ENCODE measurements at regions not wholly inside any gene's neighbourhood (a gene's known extent, or its start where the extent isn't known, plus 50 kb on each side); places are given as distances from the start of the nearest gene placed in this dataset.

DNA sequence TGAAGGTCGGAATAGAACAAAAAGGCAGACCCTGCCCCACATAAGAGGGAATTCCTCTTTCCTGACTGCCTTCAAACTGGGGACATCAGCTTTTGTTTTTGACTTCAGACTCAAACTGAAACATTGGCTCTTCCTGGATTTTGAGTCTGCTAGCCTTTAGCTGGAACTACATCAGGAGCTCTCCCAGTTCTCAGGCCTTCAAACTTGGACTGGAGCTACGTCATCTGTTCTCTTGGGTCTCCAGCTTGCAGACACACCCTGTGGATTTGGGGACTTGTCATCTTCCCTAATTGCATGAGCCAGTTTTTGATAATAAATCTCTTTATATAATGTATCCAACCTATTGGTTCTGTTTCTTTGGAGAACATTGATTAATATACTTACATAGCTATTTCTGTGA, 798.1 kb downstream of the TBL1XR1 start:
- TF ChIP-seq CTCF (IDR thresholded peaks at IDR 0.05; ENCODE audit: extremely low read depth, missing control alignments), result no peak
- no peak for DNase-seq (ENCODE audit: low spot score)

DNA sequence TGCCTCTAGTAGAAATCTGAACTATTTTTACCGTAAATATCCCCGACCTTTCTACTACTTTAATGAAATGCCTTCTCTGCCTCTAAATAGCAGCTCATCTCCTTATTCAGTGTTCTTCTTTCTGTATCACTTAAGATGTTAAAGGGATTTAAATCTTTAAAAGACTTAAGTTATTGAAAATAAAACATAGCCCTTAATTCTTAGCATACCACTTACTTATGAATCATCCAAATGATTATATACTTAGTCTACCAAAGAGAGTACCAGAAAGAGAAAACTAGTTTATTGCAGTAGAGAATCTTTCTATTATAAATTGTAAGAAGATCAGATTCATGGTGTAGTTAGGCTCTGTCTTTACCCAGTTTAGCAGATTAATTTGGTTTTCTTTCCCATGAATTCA, 802.0 kb downstream of the TBL1XR1 start:
- no peak for TF ChIP-seq CTCF (IDR thresholded peaks at IDR 0.05; ENCODE audit: extremely low read depth, missing control alignments)
- DNase-seq (ENCODE audit: low spot score), result no peak

GRCh38 chr3:176378789-176379188, 818.5 kb downstream of the TBL1XR1 start:
- no peak for DNase-seq (ENCODE audit: low spot score)
- TF ChIP-seq CTCF (IDR thresholded peaks at IDR 0.05; ENCODE audit: extremely low read depth, missing control alignments), result no peak

DNA sequence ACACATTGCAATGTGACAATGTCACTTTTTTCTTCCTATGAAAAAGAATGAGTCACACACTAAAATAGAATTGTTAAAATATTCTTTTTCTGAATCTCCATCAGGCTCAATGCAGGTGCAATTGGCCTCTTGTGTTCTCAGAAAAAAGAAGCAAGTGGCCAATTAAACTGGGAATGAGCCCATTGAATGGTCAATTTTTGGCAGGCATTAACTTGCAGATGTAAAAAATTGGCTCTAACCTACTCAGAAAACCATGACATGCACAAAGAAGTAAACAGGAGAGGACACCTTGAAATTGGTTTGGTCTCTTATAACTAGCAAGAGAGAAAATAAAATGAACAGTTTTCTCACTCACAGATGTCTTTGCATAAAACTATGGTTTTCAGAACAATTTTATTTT, 820.8 kb downstream of the TBL1XR1 start:
- no peak for TF ChIP-seq CTCF (IDR thresholded peaks at IDR 0.05; ENCODE audit: extremely low read depth, missing control alignments)
- no peak for DNase-seq (ENCODE audit: low spot score)

DNA sequence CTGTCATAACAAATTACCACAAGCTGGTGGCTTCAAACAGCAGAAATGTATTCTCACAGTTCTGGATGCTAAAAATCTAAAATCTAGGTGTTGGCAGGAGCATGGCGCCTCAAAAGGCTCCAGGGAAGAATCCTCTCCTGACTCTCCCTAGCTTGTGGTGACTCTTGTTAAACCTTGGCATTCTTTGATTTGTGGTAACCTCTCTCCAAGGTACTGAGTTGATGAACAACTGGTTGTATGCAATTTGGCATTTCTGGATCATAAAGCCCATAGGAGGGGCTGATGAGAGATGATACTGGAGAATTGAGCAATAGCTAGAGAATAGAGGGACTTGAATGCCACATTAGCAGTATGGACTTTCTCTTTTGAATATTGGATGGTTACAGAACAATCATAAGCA, 821.8 kb downstream of the TBL1XR1 start:
- TF ChIP-seq CTCF (IDR thresholded peaks at IDR 0.05; ENCODE audit: extremely low read depth, missing control alignments), result no peak
- no peak for DNase-seq (ENCODE audit: low spot score)

GRCh38 chr3:176362191-176362731, 835.0 kb downstream of the TBL1XR1 start:
- no peak for DNase-seq (ENCODE audit: low spot score)
- no peak for TF ChIP-seq CTCF (IDR thresholded peaks at IDR 0.05; ENCODE audit: extremely low read depth, missing control alignments)

DNA sequence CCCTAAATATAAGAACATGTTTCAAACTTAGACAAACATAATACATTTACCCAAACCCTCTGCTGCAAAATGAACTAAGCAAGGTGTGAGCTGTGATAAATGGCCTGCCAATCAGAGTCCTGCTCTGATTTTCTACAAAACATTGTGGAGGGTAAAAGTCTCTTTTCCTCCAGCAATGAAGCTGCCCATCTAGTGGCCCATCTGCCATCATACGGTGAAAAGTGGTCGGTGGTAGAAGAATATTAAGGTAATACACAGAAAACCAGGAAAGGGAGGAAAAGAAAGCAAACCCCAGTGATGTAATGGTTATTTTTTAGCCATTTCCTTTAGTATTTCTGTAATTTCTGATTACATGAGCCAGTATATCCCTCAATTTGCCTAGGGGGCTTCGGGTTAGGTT, 838.1 kb downstream of the TBL1XR1 start:
- DNase-seq (ENCODE audit: low spot score), result no peak
- no peak for TF ChIP-seq CTCF (IDR thresholded peaks at IDR 0.05; ENCODE audit: extremely low read depth, missing control alignments)
